ENCODE measurements at regions not wholly inside any gene's neighbourhood (a gene's known extent, or its start where the extent isn't known, plus 50 kb on each side); places are given as distances from the start of the nearest gene placed in this dataset.

DNA sequence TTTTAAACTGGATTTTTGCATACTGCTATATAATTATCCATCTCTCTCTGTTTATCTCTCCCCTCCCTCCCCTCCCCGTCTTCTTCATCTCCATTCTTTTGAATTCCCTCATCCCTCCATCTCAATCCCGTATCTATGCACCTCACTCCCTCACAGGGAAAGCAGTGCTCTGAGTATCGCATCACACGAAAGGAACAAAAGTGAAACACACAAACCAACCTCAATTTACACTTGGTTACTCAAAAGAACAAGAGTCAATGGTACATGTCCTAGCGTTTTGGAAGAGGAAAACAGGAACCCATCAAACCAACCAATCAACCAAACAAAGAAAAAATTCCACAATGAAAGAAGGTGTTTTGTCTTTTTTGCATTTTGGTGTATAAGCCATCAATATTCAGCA is 115.1 kb downstream of the NBPF12 start:
- H3K9ac ChIP-seq (replicated peaks; ENCODE audit: extremely low read depth, insufficient read depth, low read length) = no peak overlapping the region
- H3K4me1 ChIP-seq (ENCODE audit: control insufficient read depth, extremely low read depth, insufficient read depth, low read length) = no peaks in the 10 kb centered on the region
- no peak overlapping the region for H3K4me3 ChIP-seq (replicated peaks in 1 of 3; ENCODE audit: insufficient read depth in 1 of 3, low read depth in 1 of 3, low read length in 3 of 3)
- H2AFZ ChIP-seq (ENCODE audit: low read depth, low read length) = no peak overlapping the region
- no TSS peak for BruUV-seq (replicated peaks)
- H3K4me2 ChIP-seq (ENCODE audit: insufficient read depth, low read length) = no peak overlapping the region
- no peaks in the 10 kb centered on the region for H3K9me1 ChIP-seq (replicated peaks; ENCODE audit: control insufficient read depth, extremely low read depth, insufficient read depth, low read length)
- no peak overlapping the region for H3K27ac ChIP-seq (ENCODE audit: insufficient read depth, low read depth, low read length)
- H3K36me3 ChIP-seq (ENCODE audit: control insufficient read depth in 2 of 2, extremely low read depth in 1 of 2, insufficient read depth in 2 of 2, low read length in 2 of 2) = no peaks in the 10 kb centered on the region
- no peaks in the 10 kb centered on the region for H4K20me1 ChIP-seq (replicated peaks; ENCODE audit: control insufficient read depth, extremely low read depth, insufficient read depth, low read length)
- no peaks in the 10 kb centered on the region for H3K9me3 ChIP-seq (replicated peaks; ENCODE audit: control insufficient read depth, insufficient read depth, low read length)
- CTCF ChIA-PET = no interaction called here
- dilution Hi-C loops (cut with MboI; ENCODE audit: extremely low pct_ligation_motif_present, low sequenced_read_pairs) (no loop called here), intact Hi-C loops (cut with micrococcal nuclease) (no loop called here)
- no peaks in the 10 kb centered on the region for H3K27me3 ChIP-seq (ENCODE audit: control insufficient read depth in 2 of 2, insufficient read depth in 2 of 2, low read length in 2 of 2)
- no peak for TF ChIP-seq JUN (IDR thresholded peaks at IDR 0.05; ENCODE audit: borderline replicate concordance, insufficient read depth, insufficient read length, low read depth)
- no peak for TF ChIP-seq MYC (IDR thresholded peaks at IDR 0.05; ENCODE audit: low read depth, low read length)
- no peak for TF ChIP-seq EZH2 (IDR thresholded peaks at IDR 0.05; ENCODE audit: borderline replicate concordance, low read depth, low read length, severe bottlenecking)
- TF ChIP-seq, protein P1, sequence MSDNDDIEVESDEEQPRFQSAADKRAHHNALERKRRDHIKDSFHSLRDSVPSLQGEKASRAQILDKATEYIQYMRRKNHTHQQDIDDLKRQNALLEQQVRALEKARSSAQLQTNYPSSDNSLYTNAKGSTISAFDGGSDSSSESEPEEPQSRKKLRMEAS (IDR thresholded peaks at IDR 0.05; ENCODE audit: insufficient read depth, insufficient read length) = no peak
- no peak for TF ChIP-seq POLR2A (IDR thresholded peaks at IDR 0.05; ENCODE audit: low read depth, low read length)
- POLR2A ChIA-PET = no interaction called here
- H3K79me2 ChIP-seq (ENCODE audit: control insufficient read depth, insufficient read depth, low read length) = no peaks in the 10 kb centered on the region
- DNase-seq (ENCODE audit: low read depth, low spot score) = no peak
- FAIRE-seq = no peak

DNA sequence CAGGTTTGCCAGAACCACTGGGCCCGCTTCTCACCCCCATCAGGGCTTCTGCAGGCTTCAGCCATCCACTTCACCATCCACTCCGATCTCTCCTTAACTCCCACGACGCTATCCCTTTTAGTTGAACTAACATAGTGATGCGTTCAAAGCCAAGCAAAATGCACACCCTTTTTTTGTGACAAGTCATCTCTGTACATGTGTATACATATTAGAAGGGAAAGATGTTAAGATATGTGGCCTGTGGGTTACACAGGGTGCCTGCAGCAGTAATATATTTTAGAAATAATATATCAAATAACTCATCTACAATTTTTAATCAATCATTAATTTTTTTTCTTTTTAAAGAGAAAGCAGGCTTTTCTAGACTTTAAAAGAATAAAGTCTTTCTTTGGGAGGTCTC is 114.6 kb downstream of the NBPF12 start:
- no peaks in the 10 kb centered on the region for H4K20me1 ChIP-seq (replicated peaks; ENCODE audit: control insufficient read depth, extremely low read depth, insufficient read depth, low read length)
- no peaks in the 10 kb centered on the region for H3K36me3 ChIP-seq (ENCODE audit: control insufficient read depth in 2 of 2, extremely low read depth in 1 of 2, insufficient read depth in 2 of 2, low read length in 2 of 2)
- H3K27me3 ChIP-seq (ENCODE audit: control insufficient read depth in 2 of 2, insufficient read depth in 2 of 2, low read length in 2 of 2) = no peaks in the 10 kb centered on the region
- dilution Hi-C loops (cut with MboI; ENCODE audit: extremely low pct_ligation_motif_present, low sequenced_read_pairs) (no loop called here), intact Hi-C loops (cut with micrococcal nuclease) (no loop called here)
- no TSS peak for BruUV-seq (replicated peaks)
- H3K4me3 ChIP-seq (replicated peaks in 1 of 3; ENCODE audit: insufficient read depth in 1 of 3, low read depth in 1 of 3, low read length in 3 of 3) = no peak overlapping the region
- H3K9me3 ChIP-seq (replicated peaks; ENCODE audit: control insufficient read depth, insufficient read depth, low read length) = no peaks in the 10 kb centered on the region
- no peaks in the 10 kb centered on the region for H3K4me1 ChIP-seq (ENCODE audit: control insufficient read depth, extremely low read depth, insufficient read depth, low read length)
- H3K27ac ChIP-seq (ENCODE audit: insufficient read depth, low read depth, low read length) = no peak overlapping the region
- DNase-seq (ENCODE audit: low read depth, low spot score) = no peak
- no peaks in the 10 kb centered on the region for H3K9me1 ChIP-seq (replicated peaks; ENCODE audit: control insufficient read depth, extremely low read depth, insufficient read depth, low read length)
- no peak for TF ChIP-seq POLR2A (IDR thresholded peaks at IDR 0.05; ENCODE audit: low read depth, low read length)
- no peak for TF ChIP-seq POLR2AphosphoS5 (IDR thresholded peaks at IDR 0.05; ENCODE audit: insufficient read depth, low read depth, low read length)
- TF ChIP-seq EZH2 (IDR thresholded peaks at IDR 0.05; ENCODE audit: borderline replicate concordance, low read depth, low read length, severe bottlenecking) = no peak
- no peak for TF ChIP-seq FOS (IDR thresholded peaks at IDR 0.05; ENCODE audit: borderline replicate concordance, insufficient read depth, low read length)
- TF ChIP-seq MYC (IDR thresholded peaks at IDR 0.05; ENCODE audit: low read depth, low read length) = no peak
- TF ChIP-seq, protein P2, sequence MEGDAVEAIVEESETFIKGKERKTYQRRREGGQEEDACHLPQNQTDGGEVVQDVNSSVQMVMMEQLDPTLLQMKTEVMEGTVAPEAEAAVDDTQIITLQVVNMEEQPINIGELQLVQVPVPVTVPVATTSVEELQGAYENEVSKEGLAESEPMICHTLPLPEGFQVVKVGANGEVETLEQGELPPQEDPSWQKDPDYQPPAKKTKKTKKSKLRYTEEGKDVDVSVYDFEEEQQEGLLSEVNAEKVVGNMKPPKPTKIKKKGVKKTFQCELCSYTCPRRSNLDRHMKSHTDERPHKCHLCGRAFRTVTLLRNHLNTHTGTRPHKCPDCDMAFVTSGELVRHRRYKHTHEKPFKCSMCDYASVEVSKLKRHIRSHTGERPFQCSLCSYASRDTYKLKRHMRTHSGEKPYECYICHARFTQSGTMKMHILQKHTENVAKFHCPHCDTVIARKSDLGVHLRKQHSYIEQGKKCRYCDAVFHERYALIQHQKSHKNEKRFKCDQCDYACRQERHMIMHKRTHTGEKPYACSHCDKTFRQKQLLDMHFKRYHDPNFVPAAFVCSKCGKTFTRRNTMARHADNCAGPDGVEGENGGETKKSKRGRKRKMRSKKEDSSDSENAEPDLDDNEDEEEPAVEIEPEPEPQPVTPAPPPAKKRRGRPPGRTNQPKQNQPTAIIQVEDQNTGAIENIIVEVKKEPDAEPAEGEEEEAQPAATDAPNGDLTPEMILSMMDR (IDR thresholded peaks at IDR 0.05; ENCODE audit: extremely low read depth in 1 of 2, insufficient read depth in 1 of 2, low read depth in 1 of 2, low read length in 2 of 2) = no peak
- TF ChIP-seq GATA2 (IDR thresholded peaks at IDR 0.05; ENCODE audit: insufficient read depth, insufficient read length, low read depth, low read length) = no peak
- TF ChIP-seq, protein P1 (IDR thresholded peaks at IDR 0.05; ENCODE audit: insufficient read depth, insufficient read length) = no peak
- no peak for TF ChIP-seq JUN (IDR thresholded peaks at IDR 0.05; ENCODE audit: borderline replicate concordance, insufficient read depth, insufficient read length, low read depth)
- no peaks in the 10 kb centered on the region for H3K79me2 ChIP-seq (ENCODE audit: control insufficient read depth, insufficient read depth, low read length)
- FAIRE-seq = no peak
- ChIA-PET POLR2A (no interaction called here), CTCF (no interaction called here)
- no peak overlapping the region for H3K4me2 ChIP-seq (ENCODE audit: insufficient read depth, low read length)
- no peak overlapping the region for H3K9ac ChIP-seq (replicated peaks; ENCODE audit: extremely low read depth, insufficient read depth, low read length)
- no peak overlapping the region for H2AFZ ChIP-seq (ENCODE audit: low read depth, low read length)
